ENCODE measurements at regions not wholly inside any gene's neighbourhood (a gene's known extent, or its start where the extent isn't known, plus 50 kb on each side); places are given as distances from the start of the nearest gene placed in this dataset.
A peak's percentile ranks its signal among the peaks of the same experiment; 100 is the strongest.

- Histone ChIP-seq H3K4me1 (ENCODE audit: control insufficient read depth, extremely low read depth, insufficient read depth, low read length) (no peaks in the 10 kb centered on the region), H3K27ac (ENCODE audit: insufficient read depth, low read length) (no peak overlapping the region), H3K27me3 (ENCODE audit: control insufficient read depth, insufficient read depth, low read length) (no peaks in the 10 kb centered on the region), H3K4me2 (ENCODE audit: extremely low read depth, insufficient read depth, low read length) (no peak overlapping the region), H3K9me3 (ENCODE audit: control insufficient read depth, insufficient read depth, low read depth, low read length) (no peaks in the 10 kb centered on the region), H3K4me3 (replicated peaks in 1 of 4; ENCODE audit: control extremely low read depth in 1 of 4, insufficient read depth in 1 of 4, low read depth in 3 of 4, low read length in 4 of 4) (no peak overlapping the region), H3K36me3 (ENCODE audit: control insufficient read depth, insufficient read depth, low read length) (no peaks in the 10 kb centered on the region), H3K79me2 (ENCODE audit: control insufficient read depth, insufficient read depth, low read length) (no peaks in the 10 kb centered on the region), H3K9ac (ENCODE audit: insufficient read depth, low read length) (no peak overlapping the region), H4K20me1 (ENCODE audit: control insufficient read depth, extremely low read depth, insufficient read depth, low read length) (no peaks in the 10 kb centered on the region), H2AFZ (ENCODE audit: low read length) (no peak overlapping the region)
- no peak for TF ChIP-seq EZH2 (IDR thresholded peaks at IDR 0.05; ENCODE audit: low read length, missing control alignments)
- TF ChIP-seq, protein P1, sequence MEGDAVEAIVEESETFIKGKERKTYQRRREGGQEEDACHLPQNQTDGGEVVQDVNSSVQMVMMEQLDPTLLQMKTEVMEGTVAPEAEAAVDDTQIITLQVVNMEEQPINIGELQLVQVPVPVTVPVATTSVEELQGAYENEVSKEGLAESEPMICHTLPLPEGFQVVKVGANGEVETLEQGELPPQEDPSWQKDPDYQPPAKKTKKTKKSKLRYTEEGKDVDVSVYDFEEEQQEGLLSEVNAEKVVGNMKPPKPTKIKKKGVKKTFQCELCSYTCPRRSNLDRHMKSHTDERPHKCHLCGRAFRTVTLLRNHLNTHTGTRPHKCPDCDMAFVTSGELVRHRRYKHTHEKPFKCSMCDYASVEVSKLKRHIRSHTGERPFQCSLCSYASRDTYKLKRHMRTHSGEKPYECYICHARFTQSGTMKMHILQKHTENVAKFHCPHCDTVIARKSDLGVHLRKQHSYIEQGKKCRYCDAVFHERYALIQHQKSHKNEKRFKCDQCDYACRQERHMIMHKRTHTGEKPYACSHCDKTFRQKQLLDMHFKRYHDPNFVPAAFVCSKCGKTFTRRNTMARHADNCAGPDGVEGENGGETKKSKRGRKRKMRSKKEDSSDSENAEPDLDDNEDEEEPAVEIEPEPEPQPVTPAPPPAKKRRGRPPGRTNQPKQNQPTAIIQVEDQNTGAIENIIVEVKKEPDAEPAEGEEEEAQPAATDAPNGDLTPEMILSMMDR (conservative IDR thresholded peaks at IDR 0.05 in 1 of 2, IDR thresholded peaks at IDR 0.05 in 1 of 2; ENCODE audit: low read depth in 1 of 2, low read length in 2 of 2): no peak
- peak in 1 of 2 donors; percentile 9 for DNase-seq (ENCODE audit: low read depth in 2 of 2)
Measured at GRCh38 chr5:54388811-54389210, 66.7 kb upstream of the HSPB3 start.

DNA sequence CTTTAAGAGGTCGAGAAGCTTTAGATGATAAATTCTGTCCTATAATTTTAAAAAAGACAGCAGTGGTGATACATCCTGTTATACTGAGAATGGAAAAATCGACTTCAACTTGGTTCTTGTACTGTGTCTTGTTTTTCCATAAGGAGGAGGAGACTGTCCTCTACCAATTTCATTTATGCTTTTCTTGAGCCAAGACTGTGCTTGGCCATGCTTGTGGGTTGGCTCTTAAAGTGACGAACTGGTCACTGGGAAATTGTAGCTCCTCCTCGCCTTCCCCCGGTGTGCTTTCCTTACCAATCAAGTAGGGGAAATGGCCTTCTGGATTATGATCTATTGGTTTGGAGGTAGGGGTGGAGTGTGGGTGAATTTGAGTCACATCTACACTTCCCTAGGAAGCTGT is 67.1 kb upstream of the HSPB3 start:
- Histone ChIP-seq H3K27ac (ENCODE audit: insufficient read depth, low read length) (no peak overlapping the region), H4K20me1 (ENCODE audit: control insufficient read depth, extremely low read depth, insufficient read depth, low read length) (no peaks in the 10 kb centered on the region), H3K27me3 (ENCODE audit: control insufficient read depth, insufficient read depth, low read length) (no peaks in the 10 kb centered on the region), H3K36me3 (ENCODE audit: control insufficient read depth, insufficient read depth, low read length) (no peaks in the 10 kb centered on the region), H3K4me3 (replicated peaks in 1 of 4; ENCODE audit: control extremely low read depth in 1 of 4, insufficient read depth in 1 of 4, low read depth in 3 of 4, low read length in 4 of 4) (no peak overlapping the region), H3K4me1 (ENCODE audit: control insufficient read depth, extremely low read depth, insufficient read depth, low read length) (no peaks in the 10 kb centered on the region), H2AFZ (ENCODE audit: low read length) (no peak overlapping the region), H3K4me2 (ENCODE audit: extremely low read depth, insufficient read depth, low read length) (no peak overlapping the region), H3K9ac (ENCODE audit: insufficient read depth, low read length) (no peak overlapping the region), H3K9me3 (ENCODE audit: control insufficient read depth, insufficient read depth, low read depth, low read length) (no peaks in the 10 kb centered on the region), H3K79me2 (ENCODE audit: control insufficient read depth, insufficient read depth, low read length) (no peaks in the 10 kb centered on the region)
- no peak for TF ChIP-seq EZH2 (IDR thresholded peaks at IDR 0.05; ENCODE audit: low read length, missing control alignments)
- TF ChIP-seq, protein P1 (conservative IDR thresholded peaks at IDR 0.05 in 1 of 2, IDR thresholded peaks at IDR 0.05 in 1 of 2; ENCODE audit: low read depth in 1 of 2, low read length in 2 of 2): no peak
- peak; percentile 6 to 25 for DNase-seq (ENCODE audit: low read depth in 2 of 2)

- H3K27me3 ChIP-seq (ENCODE audit: control insufficient read depth, insufficient read depth, low read length): no peaks in the 10 kb centered on the region
- H3K4me2 ChIP-seq (ENCODE audit: extremely low read depth, insufficient read depth, low read length): no peak overlapping the region
- no peaks in the 10 kb centered on the region for H3K4me1 ChIP-seq (ENCODE audit: control insufficient read depth, extremely low read depth, insufficient read depth, low read length)
- H3K9ac ChIP-seq (ENCODE audit: insufficient read depth, low read length): no peak overlapping the region
- no peak overlapping the region for H3K4me3 ChIP-seq (replicated peaks in 1 of 4; ENCODE audit: control extremely low read depth in 1 of 4, insufficient read depth in 1 of 4, low read depth in 3 of 4, low read length in 4 of 4)
- H3K27ac ChIP-seq (ENCODE audit: insufficient read depth, low read length): no peak overlapping the region
- H3K36me3 ChIP-seq (ENCODE audit: control insufficient read depth, insufficient read depth, low read length): no peaks in the 10 kb centered on the region
- TF ChIP-seq, protein P1 (conservative IDR thresholded peaks at IDR 0.05 in 1 of 2, IDR thresholded peaks at IDR 0.05 in 1 of 2; ENCODE audit: low read depth in 1 of 2, low read length in 2 of 2): no peak
- TF ChIP-seq EZH2 (IDR thresholded peaks at IDR 0.05; ENCODE audit: low read length, missing control alignments): no peak
- no peaks in the 10 kb centered on the region for H4K20me1 ChIP-seq (ENCODE audit: control insufficient read depth, extremely low read depth, insufficient read depth, low read length)
- H3K9me3 ChIP-seq (ENCODE audit: control insufficient read depth, insufficient read depth, low read depth, low read length): no peaks in the 10 kb centered on the region
- H3K79me2 ChIP-seq (ENCODE audit: control insufficient read depth, insufficient read depth, low read length): no peaks in the 10 kb centered on the region
- no peak overlapping the region for H2AFZ ChIP-seq (ENCODE audit: low read length)
- DNase-seq (ENCODE audit: low read depth in 2 of 2): peak; percentile 76 to 81
Measured at GRCh38 chr5:54387659-54388232, 67.8 kb upstream of the HSPB3 start.
